Panc1 (cell line): ENCODE measurements at regions not wholly inside any gene's neighbourhood (a gene's known extent, or its start where the extent isn't known, plus 50 kb on each side); places are given as distances from the start of the nearest gene placed in this dataset.

Source experiments
- ATAC-seq: fragments of 200-7000 bp; cut with Tn5 transposase; 2 replicates; pipeline ENCODE4 v1.9.1; 2020; ENCODE audit warnings: mild to moderate bottlenecking, moderate library complexity
- BruUV-seq: library from RNA; stranded (reverse); fragments of 400-500 nt; replicated peaks from 2 replicates; lab custom pipeline; 2021; lab: Mats Ljungman, UMichigan
- CTCF ChIA-PET: fragments of 300-600 bp; sonication (Branson Sonifier 250); formaldehyde crosslinking; loops from one replicate; lab custom pipeline; 2022; ENCODE audit warnings: antibody characterized with exemption; lab: Charles Lee
- POLR2A ChIA-PET: fragments of 300-600 bp; sonication (Branson Sonifier 250); formaldehyde crosslinking; loops from one replicate; lab custom pipeline; 2022; ENCODE audit warnings: antibody characterized with exemption; lab: Charles Lee
- DNase-seq: peaks from one replicate; pipeline ENCODE4 v3.0.0-alpha.2; 2010; ENCODE audit warnings: low read depth, low spot score
- H3K27ac ChIP-seq: 2 replicates; pipeline ENCODE4 v1.5.1; 2011; ENCODE audit warnings: mild to moderate bottlenecking, low read length, inconsistent platforms
- H3K27me3 ChIP-seq: fragments of 200-500 bp; sonication (Bioruptor generic); 2 replicates; pipeline ENCODE4 v1.6.0; 2014; ENCODE audit warnings: low read length, inconsistent platforms; ENCODE audit not compliant: control insufficient read depth, insufficient read depth
- H3K36me3 ChIP-seq: fragments of 200-500 bp; sonication (Bioruptor generic); 2 replicates; pipeline ENCODE4 v1.5.1; 2014; ENCODE audit warnings: inconsistent platforms, mild to moderate bottlenecking, low read length, moderate library complexity; ENCODE audit not compliant: control insufficient read depth, insufficient read depth
- H3K4me1 ChIP-seq: 2 replicates; pipeline ENCODE4 v1.5.1; 2011; ENCODE audit warnings: inconsistent platforms, mild to moderate bottlenecking, low read length, moderate library complexity; ENCODE audit not compliant: control insufficient read depth, insufficient read depth
- H3K4me3 ChIP-seq, 2 experiments: 2 replicates each; pipeline ENCODE4 v1.5.1; 2011 to 2012; ENCODE audit warnings: low read depth in 2 of 2, low read length in 2 of 2, mild to moderate bottlenecking in 2 of 2, inconsistent platforms in 1 of 2, moderate library complexity in 1 of 2
- H3K9me3 ChIP-seq: fragments of 200-500 bp; sonication (Bioruptor generic); 2 replicates; pipeline ENCODE4 v1.5.1; 2014; ENCODE audit warnings: low read depth, mild to moderate bottlenecking, inconsistent platforms, low read length, moderate library complexity; ENCODE audit not compliant: control insufficient read depth, insufficient read depth
- CTCF ChIP-seq: fragments of 450-650 bp; IDR thresholded peaks from 2 replicates; pipeline ENCODE4 v1.5.1; 2017; ENCODE audit warnings: mild to moderate bottlenecking
- POLR2AphosphoS5 ChIP-seq: IDR thresholded peaks from 2 replicates; pipeline ENCODE4 v1.6.1; 2012; ENCODE audit warnings: mild to moderate bottlenecking, low read depth, low read length, moderate library complexity
- REST ChIP-seq, 2 experiments: IDR thresholded peaks; 2 replicates each; pipeline ENCODE4 v1.6.1; 2011 to 2012; ENCODE audit warnings: low read depth in 2 of 2, control low read depth in 1 of 2, low read length in 1 of 2, mild to moderate bottlenecking in 1 of 2, moderate library complexity in 1 of 2; ENCODE audit not compliant: insufficient read depth in 1 of 2
- SIN3A ChIP-seq: IDR thresholded peaks from 2 replicates; pipeline ENCODE4 v1.6.1; 2012; ENCODE audit warnings: low read depth, mild to moderate bottlenecking, low read length, moderate library complexity, borderline replicate concordance; ENCODE audit not compliant: insufficient read depth
- TCF7L2 ChIP-seq: IDR thresholded peaks from 2 replicates; pipeline ENCODE4 v1.6.1; 2011; ENCODE audit warnings: mild to moderate bottlenecking, low read depth, low read length, inconsistent platforms
- in situ Hi-C: cut with HindIII; loops from 2 replicates; pipeline ENCODE4 v1.10.0; 2016; ENCODE audit warnings: low sequenced_read_pairs, low pct_unique_long_range_greater_than_20kb
- intact Hi-C: fragments of 100-400 bp; cut with micrococcal nuclease; formaldehyde crosslinking; loops from one replicate; pipeline ENCODE4 v1.10.0; 2022; ENCODE audit not compliant: unreplicated experiment

- TF ChIP-seq SIN3A (no peak), REST (IDR thresholded peaks at IDR 0.05; ENCODE audit: insufficient read depth in 1 of 2, low read depth in 2 of 2, low read length in 1 of 2) (no peak), CTCF (no peak), POLR2AphosphoS5 (no peak), TCF7L2 (no peak)
- Histone ChIP-seq H3K4me3 (no peak overlapping the region), H3K9me3 (no peaks in the 10 kb centered on the region), H3K27ac (no peak overlapping the region), H3K4me1 (no peaks in the 10 kb centered on the region), H3K27me3 (no peaks in the 10 kb centered on the region), H3K36me3 (no peaks in the 10 kb centered on the region)
- intact Hi-C loops (no loop called here), in situ Hi-C loops (no loop called here)
- DNase-seq = no peak
- no TSS peak for BruUV-seq
- POLR2A ChIA-PET = no interaction called here
- ATAC-seq = no peak
- CTCF ChIA-PET = no interaction called here
Measured at GRCh38 chr3:118792191-118792590, 242.5 kb downstream of the IGSF11 start.

DNA sequence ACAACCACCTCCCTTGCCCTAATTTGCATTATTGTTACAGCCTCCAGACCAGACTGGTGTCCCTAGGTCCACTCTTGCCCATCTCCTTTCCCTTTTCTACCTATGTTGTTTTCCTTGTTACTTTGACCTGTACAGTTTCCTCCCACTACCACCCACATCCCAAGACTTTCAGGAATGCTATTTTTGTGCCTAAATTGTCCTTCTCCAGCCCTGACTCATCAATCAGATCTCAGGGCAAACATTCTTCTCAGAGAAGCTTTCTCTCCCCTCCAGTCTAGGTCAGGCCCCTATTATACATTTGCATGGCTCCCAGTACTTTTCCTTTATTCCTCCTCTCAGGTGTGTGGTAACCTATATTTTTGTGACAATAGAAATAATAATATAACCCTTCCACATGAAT is 241.5 kb downstream of the IGSF11 start:
- no peak for TF ChIP-seq CTCF
- TF ChIP-seq REST (IDR thresholded peaks at IDR 0.05; ENCODE audit: insufficient read depth in 1 of 2, low read depth in 2 of 2, low read length in 1 of 2) = no peak
- no peak for TF ChIP-seq POLR2AphosphoS5
- no peak for TF ChIP-seq SIN3A
- TF ChIP-seq TCF7L2 = no peak
- no peak overlapping the region for H3K4me3 ChIP-seq
- intact Hi-C loops = no loop called here
- no peak overlapping the region for H3K27ac ChIP-seq
- BruUV-seq = no TSS peak
- POLR2A ChIA-PET = no interaction called here
- no peaks in the 10 kb centered on the region for H3K4me1 ChIP-seq
- DNase-seq = no peak
- H3K9me3 ChIP-seq = no peaks in the 10 kb centered on the region
- in situ Hi-C loops = no loop called here
- no peak for ATAC-seq
- CTCF ChIA-PET = no interaction called here
- no peaks in the 10 kb centered on the region for H3K36me3 ChIP-seq
- no peaks in the 10 kb centered on the region for H3K27me3 ChIP-seq
